ENCODE measurements at regions not wholly inside any gene's neighbourhood (a gene's known extent, or its start where the extent isn't known, plus 50 kb on each side); places are given as distances from the start of the nearest gene placed in this dataset.

DNA sequence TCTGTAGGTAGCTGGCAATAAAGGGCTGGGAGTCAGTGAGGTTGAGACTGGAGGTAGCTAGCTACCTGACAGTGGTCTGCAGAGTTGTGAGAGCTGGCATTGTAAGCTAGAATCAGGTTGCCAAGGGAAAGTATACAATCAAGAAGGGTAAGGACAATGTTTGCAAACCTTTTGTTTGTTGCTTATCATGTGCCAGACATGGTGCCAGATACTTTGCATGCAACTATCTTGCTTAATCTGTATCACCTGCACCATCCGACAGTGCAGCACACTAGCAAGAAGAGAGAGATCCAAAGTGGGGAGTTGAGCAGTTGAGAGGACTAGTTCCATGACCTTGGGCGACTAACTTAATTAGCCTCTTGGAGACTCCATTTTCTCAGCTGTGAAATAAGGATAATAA is 236.4 kb downstream of the PDCD6IP start:
- DNase-seq (ENCODE audit: low read depth) = no peak
- no peak overlapping the region for H3K4me3 ChIP-seq (ENCODE audit: low read length)
- TF ChIP-seq, protein P1, sequence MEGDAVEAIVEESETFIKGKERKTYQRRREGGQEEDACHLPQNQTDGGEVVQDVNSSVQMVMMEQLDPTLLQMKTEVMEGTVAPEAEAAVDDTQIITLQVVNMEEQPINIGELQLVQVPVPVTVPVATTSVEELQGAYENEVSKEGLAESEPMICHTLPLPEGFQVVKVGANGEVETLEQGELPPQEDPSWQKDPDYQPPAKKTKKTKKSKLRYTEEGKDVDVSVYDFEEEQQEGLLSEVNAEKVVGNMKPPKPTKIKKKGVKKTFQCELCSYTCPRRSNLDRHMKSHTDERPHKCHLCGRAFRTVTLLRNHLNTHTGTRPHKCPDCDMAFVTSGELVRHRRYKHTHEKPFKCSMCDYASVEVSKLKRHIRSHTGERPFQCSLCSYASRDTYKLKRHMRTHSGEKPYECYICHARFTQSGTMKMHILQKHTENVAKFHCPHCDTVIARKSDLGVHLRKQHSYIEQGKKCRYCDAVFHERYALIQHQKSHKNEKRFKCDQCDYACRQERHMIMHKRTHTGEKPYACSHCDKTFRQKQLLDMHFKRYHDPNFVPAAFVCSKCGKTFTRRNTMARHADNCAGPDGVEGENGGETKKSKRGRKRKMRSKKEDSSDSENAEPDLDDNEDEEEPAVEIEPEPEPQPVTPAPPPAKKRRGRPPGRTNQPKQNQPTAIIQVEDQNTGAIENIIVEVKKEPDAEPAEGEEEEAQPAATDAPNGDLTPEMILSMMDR (conservative IDR thresholded peaks at IDR 0.05; ENCODE audit: low read length) = no peak

DNA sequence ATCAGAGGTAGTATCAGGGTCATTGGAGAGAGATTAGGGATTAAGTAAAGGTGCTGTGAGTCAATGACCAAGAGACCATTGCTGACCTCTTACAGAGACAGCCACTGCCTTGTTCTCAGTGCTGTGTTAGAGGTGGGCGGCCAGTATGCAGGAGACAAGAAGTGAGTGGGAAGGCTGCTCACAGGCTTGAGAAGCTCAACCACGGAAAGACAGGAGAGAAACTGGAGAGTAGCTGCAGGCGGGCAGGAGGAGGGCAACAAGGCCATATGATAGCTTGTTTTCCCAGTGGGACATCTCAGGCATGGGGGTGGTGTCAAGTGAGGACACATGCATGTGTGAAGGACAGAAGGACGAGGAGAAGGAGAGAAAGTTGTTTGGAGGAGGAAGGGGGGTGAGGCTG is 237.3 kb downstream of the PDCD6IP start:
- TF ChIP-seq, protein P1 (conservative IDR thresholded peaks at IDR 0.05; ENCODE audit: low read length) = no peak
- DNase-seq (ENCODE audit: low read depth) = no peak
- no peak overlapping the region for H3K4me3 ChIP-seq (ENCODE audit: low read length)

DNA sequence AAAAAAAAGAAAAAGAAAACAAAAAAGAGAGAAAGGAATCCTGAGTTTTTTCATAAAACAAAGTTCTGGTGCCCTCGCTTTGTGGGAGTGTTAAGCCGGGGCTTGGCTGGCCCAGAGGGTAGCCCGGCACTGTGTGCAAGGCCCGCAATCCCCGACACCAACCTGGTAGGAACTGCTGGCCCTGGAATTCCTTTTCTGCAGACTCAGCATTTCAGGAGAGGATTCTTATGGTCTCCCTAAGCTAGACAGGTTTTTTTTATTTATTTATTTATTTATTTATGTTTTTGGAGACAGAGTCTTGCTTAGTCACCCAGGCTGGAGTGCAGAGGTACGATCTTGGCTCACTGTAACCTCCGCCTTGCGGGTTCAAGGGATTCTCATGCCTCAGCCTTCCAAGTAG is 238.8 kb downstream of the PDCD6IP start:
- TF ChIP-seq, protein P1 (conservative IDR thresholded peaks at IDR 0.05; ENCODE audit: low read length) = no peak
- no peak overlapping the region for H3K4me3 ChIP-seq (ENCODE audit: low read length)
- DNase-seq (ENCODE audit: low read depth) = no peak

- TF ChIP-seq, protein P1 (conservative IDR thresholded peaks at IDR 0.05; ENCODE audit: low read length) = no peak
- no peak overlapping the region for H3K4me3 ChIP-seq (ENCODE audit: low read length)
- DNase-seq (ENCODE audit: low read depth) = no peak
Measured at GRCh38 chr3:34038131-34038530, 239.7 kb downstream of the PDCD6IP start.

GRCh38 chr3:34046154-34046553 is 247.7 kb downstream of the PDCD6IP start:
- DNase-seq (ENCODE audit: low read depth) = no peak
- no peak overlapping the region for H3K4me3 ChIP-seq (ENCODE audit: low read length)
- TF ChIP-seq, protein P1 (conservative IDR thresholded peaks at IDR 0.05; ENCODE audit: low read length) = no peak

DNA sequence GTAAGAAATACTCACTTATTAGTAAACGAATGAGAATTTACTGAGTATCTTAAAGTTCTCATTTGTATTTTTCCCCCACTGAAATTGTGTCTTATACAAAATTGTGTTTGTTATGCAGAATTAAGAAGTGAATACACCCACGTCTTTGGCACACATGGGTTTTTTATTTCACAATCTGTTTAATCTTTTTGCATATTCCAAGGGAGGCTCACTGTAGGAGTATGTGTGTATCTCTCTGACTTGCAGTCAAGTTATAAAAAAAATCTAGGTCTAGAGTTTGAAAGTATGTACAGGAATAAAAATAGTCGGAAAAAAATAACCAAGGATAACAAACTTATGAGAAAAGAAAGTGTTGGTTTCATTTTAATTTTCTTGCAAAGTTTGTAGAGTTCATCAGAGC is 255.2 kb downstream of the PDCD6IP start:
- TF ChIP-seq, protein P1 (conservative IDR thresholded peaks at IDR 0.05; ENCODE audit: low read length) = no peak
- DNase-seq (ENCODE audit: low read depth) = peak; percentile 3
- no peak overlapping the region for H3K4me3 ChIP-seq (ENCODE audit: low read length)

DNA sequence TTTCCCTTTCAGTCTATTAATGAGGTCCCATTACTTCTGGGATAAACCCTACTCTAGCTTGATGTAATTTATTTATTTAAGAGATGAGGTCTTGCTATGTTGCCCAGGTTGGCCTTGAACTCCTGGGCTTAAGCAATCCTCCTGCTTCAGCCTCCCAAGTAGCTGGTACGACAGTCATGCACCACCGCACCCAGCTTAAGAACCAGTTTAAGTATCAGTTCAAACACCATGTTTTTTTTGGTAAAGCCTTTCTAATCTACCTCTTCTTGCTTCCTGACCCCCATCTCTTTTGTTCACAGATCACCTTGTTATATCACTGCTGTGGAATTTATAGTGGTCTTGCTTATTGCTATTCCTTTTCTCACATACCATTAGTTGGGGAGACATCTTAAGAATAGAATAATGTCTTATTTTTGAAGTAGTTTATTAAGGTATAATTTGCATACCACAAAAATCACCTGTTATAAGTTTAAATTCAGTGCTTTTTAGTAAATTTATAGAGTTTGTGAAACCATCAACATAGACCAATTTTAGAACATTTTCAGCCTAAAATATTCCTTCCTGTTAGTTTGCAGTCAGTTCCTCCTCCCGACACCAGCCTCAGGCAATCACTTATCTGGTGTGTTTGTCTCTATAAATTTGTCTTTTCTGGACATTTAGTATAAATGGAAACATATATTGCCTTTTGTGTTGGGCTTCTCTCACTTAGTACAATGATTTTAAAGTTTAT is 257.9 kb downstream of the PDCD6IP start:
- no peak for DNase-seq (ENCODE audit: low read depth)
- TF ChIP-seq, protein P1 (conservative IDR thresholded peaks at IDR 0.05; ENCODE audit: low read length) = no peak
- H3K4me3 ChIP-seq (ENCODE audit: low read length) = no peak overlapping the region

Data from AG10803 (cell line).